Central memory CD8-positive, alpha-beta T cell (primary cell): ENCODE measurements at regions not wholly inside any gene's neighbourhood (a gene's known extent, or its start where the extent isn't known, plus 50 kb on each side); places are given as distances from the start of the nearest gene placed in this dataset.

Source experiments
- ATAC-seq: fragments of 150-1000 bp; cut with Tn5 transposase; replicated peaks from 2 replicates; pipeline ENCODE4 v1.10.0; 2022; ENCODE audit warnings: mild to moderate bottlenecking, moderate FRiP score, moderate number of reproducible peaks; ENCODE audit not compliant: poor library complexity, severe bottlenecking; ENCODE audit errors: extremely low read depth
- DNase-seq, 2 donors: peaks; one replicate each; pipeline ENCODE4 v3.0.0; 2021; ENCODE audit warnings: low spot score in 2 of 2
- H3K27ac Mint-ChIP-seq: one replicate; pipeline ENCODE4 v1.8.0; 2022; ENCODE audit warnings: low read depth, mild to moderate bottlenecking, moderate library complexity, mixed read lengths
- H3K27me3 Mint-ChIP-seq: one replicate; pipeline ENCODE4 v1.8.0; 2022; ENCODE audit warnings: mixed read lengths
- H3K36me3 Mint-ChIP-seq: one replicate; pipeline ENCODE4 v1.8.0; 2022; ENCODE audit warnings: mild to moderate bottlenecking, moderate library complexity, mixed read lengths; ENCODE audit not compliant: insufficient read depth
- H3K4me1 Mint-ChIP-seq: one replicate; pipeline ENCODE4 v1.8.0; 2022; ENCODE audit warnings: mixed read lengths
- H3K4me3 Mint-ChIP-seq: one replicate; pipeline ENCODE4 v1.8.0; 2022; ENCODE audit warnings: mild to moderate bottlenecking, moderate library complexity, mixed read lengths
- H3K9me3 Mint-ChIP-seq: one replicate; pipeline ENCODE4 v1.8.0; 2022; ENCODE audit warnings: mixed read lengths

- no peak overlapping the region for H3K27ac Mint-ChIP-seq
- no peak overlapping the region for H3K4me3 Mint-ChIP-seq
- DNase-seq (no peak), ATAC-seq (no peak)
- peaks cover 32% of the 10 kb centered on the region for H3K27me3 Mint-ChIP-seq
- H3K9me3 Mint-ChIP-seq = no peaks in the 10 kb centered on the region
- H3K36me3 Mint-ChIP-seq = no peaks in the 10 kb centered on the region
- H3K4me1 Mint-ChIP-seq = no peaks in the 10 kb centered on the region
Measured at GRCh38 chr10:86599041-86599440, 55.3 kb upstream of the OPN4 start.

GRCh38 chr10:86599729-86600128 lies 54.6 kb upstream of the OPN4 start:
- Mint-ChIP-seq H3K4me3 (no peak overlapping the region), H3K36me3 (no peaks in the 10 kb centered on the region), H3K27ac (no peak overlapping the region), H3K27me3 (peaks cover 32% of the 10 kb centered on the region), H3K4me1 (no peaks in the 10 kb centered on the region), H3K9me3 (no peaks in the 10 kb centered on the region)
- DNase-seq (no peak), ATAC-seq (no peak)

GRCh38 chr10:86600296-86600695 lies 54.1 kb upstream of the OPN4 start:
- H3K27me3 Mint-ChIP-seq = peaks cover 31% of the 10 kb centered on the region
- H3K4me1 Mint-ChIP-seq = no peaks in the 10 kb centered on the region
- H3K36me3 Mint-ChIP-seq = no peaks in the 10 kb centered on the region
- H3K9me3 Mint-ChIP-seq = no peaks in the 10 kb centered on the region
- H3K4me3 Mint-ChIP-seq = no peak overlapping the region
- ATAC-seq (no peak), DNase-seq (no peak)
- no peak overlapping the region for H3K27ac Mint-ChIP-seq

GRCh38 chr10:86601956-86602602 lies 52.3 kb upstream of the OPN4 start:
- Mint-ChIP-seq H3K27ac (no peak overlapping the region), H3K36me3 (peaks cover 2% of the 10 kb centered on the region), H3K27me3 (peaks cover 21% of the 10 kb centered on the region), H3K4me1 (no peaks in the 10 kb centered on the region), H3K4me3 (no peak overlapping the region), H3K9me3 (no peaks in the 10 kb centered on the region)
- DNase-seq = no peak
- no peak for ATAC-seq

- no peaks in the 10 kb centered on the region for H3K4me1 Mint-ChIP-seq
- no peak overlapping the region for H3K4me3 Mint-ChIP-seq
- ATAC-seq (no peak), DNase-seq (no peak)
- peaks cover 2% of the 10 kb centered on the region for H3K36me3 Mint-ChIP-seq
- H3K27me3 Mint-ChIP-seq = peaks cover 20% of the 10 kb centered on the region
- no peak overlapping the region for H3K27ac Mint-ChIP-seq
- no peaks in the 10 kb centered on the region for H3K9me3 Mint-ChIP-seq
Measured at GRCh38 chr10:86603256-86603655, 51.1 kb upstream of the OPN4 start.
